Right lobe of liver (tissue), 4 donors: ENCODE measurements at regions not wholly inside any gene's neighbourhood (a gene's known extent, or its start where the extent isn't known, plus 50 kb on each side); places are given as distances from the start of the nearest gene placed in this dataset.

Experiments
- CTCF ChIP-seq, 4 donors: fragments of 200-600 bp in 3 of 4; fragments of 450-650 bp in 1 of 4; IDR thresholded peaks; one replicate each; pipeline versions ENCODE4 v1.5.1 to v1.8.0; 2016 to 2022; ENCODE audit warnings: antibody characterized with exemption in 4 of 4, mild to moderate bottlenecking in 2 of 4
- POLR2A ChIP-seq: fragments of 450-650 bp; IDR thresholded peaks from one replicate; pipeline ENCODE4 v1.6.1; 2017; ENCODE audit warnings: antibody characterized with exemption, mild to moderate bottlenecking
- donor health status: DM: no; HTN: no; CAD: no.
- donor health status: DM: no; HTN: no; CAD: no.
- donor health status: DM: no; HTN: yes; CAD: no.

GRCh38 chr2:82527124-82527523 is 1932.0 kb downstream of the SUCLG1 start:
- TF ChIP-seq POLR2A (no peak), CTCF (IDR thresholded peaks at IDR 0.05) (no peak)
